ENCODE measurements at regions not wholly inside any gene's neighbourhood (a gene's known extent, or its start where the extent isn't known, plus 50 kb on each side); places are given as distances from the start of the nearest gene placed in this dataset.

GRCh38 chr4:89588421-89588820 is 248.5 kb downstream of the SNCA start:
- Histone ChIP-seq H3K9ac (ENCODE audit: control insufficient read depth, insufficient read depth, low read length) (no peak overlapping the region), H3K36me3 (ENCODE audit: control insufficient read depth in 2 of 2, insufficient read depth in 2 of 2, low read length in 1 of 2) (no peaks in the 10 kb centered on the region), H4K20me1 (ENCODE audit: control insufficient read depth, insufficient read depth) (no peaks in the 10 kb centered on the region), H2AFZ (ENCODE audit: control insufficient read depth, low read depth, low read length) (no peak overlapping the region), H3K4me2 (ENCODE audit: control insufficient read depth, insufficient read depth) (no peak overlapping the region), H3K79me2 (ENCODE audit: control insufficient read depth, insufficient read depth, low read length) (no peaks in the 10 kb centered on the region), H3K27ac (ENCODE audit: control insufficient read depth, insufficient read depth) (no peak overlapping the region), H3K4me3 (no peak overlapping the region), H3K4me1 (ENCODE audit: control insufficient read depth, insufficient read depth, low read length) (no peaks in the 10 kb centered on the region), H3K27me3 (replicated peaks in 1 of 2; ENCODE audit: control insufficient read depth in 2 of 2, insufficient read depth in 2 of 2, low read length in 1 of 2) (no peaks in the 10 kb centered on the region), H3K9me3 (replicated peaks; ENCODE audit: control insufficient read depth, insufficient read depth, low read length) (no peaks in the 10 kb centered on the region)
- no peak for FAIRE-seq
- RAD21 ChIA-PET (ENCODE audit: unreplicated experiment) = no interaction called here
- 42% methylated on average over 1 of the region's 1 CpG for WGBS (ENCODE audit: insufficient coverage, insufficient replicate concordance, low lambda C conversion rate, missing lambda C conversion rate)
- SMC1A ChIA-PET (ENCODE audit: uncharacterized antibody, unreplicated experiment) = no interaction called here
- no peak for DNase-seq (ENCODE audit: low read depth, low spot score)
- intact Hi-C loops (cut with micrococcal nuclease; ENCODE audit: unreplicated experiment) = no loop called here
- ATAC-seq = no peak
- in situ Hi-C loops (cut with MboI) = no loop called here
- CTCF ChIA-PET = interaction anchor here (1.4 kb wide), 1 partner anchor 15 kb away, joined by 3 read pairs; no protein-coding TSS in a partner anchor
- BruUV-seq (replicated peaks) = no TSS peak
- POLR2A ChIA-PET = no interaction called here
- TF ChIP-seq WRNIP1 (IDR thresholded peaks at IDR 0.05; ENCODE audit: borderline replicate concordance, low read depth, low read length) (no peak), ZBTB11 (CRISPR knock-in tag; IDR thresholded peaks at IDR 0.05) (no peak), GATAD2B (conservative IDR thresholded peaks at IDR 0.05; ENCODE audit: low read depth) (no peak), ZNF274 (IDR thresholded peaks at IDR 0.05; ENCODE audit: insufficient read depth, insufficient read length) (no peak), DPF2 (IDR thresholded peaks at IDR 0.05) (no peak), MYC (IDR thresholded peaks at IDR 0.05; ENCODE audit: insufficient read depth, insufficient read length, insufficient replicate concordance, low read length, severe bottlenecking) (no peak), NR2C2 (IDR thresholded peaks at IDR 0.05; ENCODE audit: borderline replicate concordance, control insufficient read depth, insufficient read length, low read depth) (no peak), LARP7 (IDR thresholded peaks at IDR 0.05) (no peak), KAT2A (conservative IDR thresholded peaks at IDR 0.05; ENCODE audit: control insufficient read depth, low read depth, low read length) (no peak), ZNF687 (IDR thresholded peaks at IDR 0.05) (no peak), MTA2 (IDR thresholded peaks at IDR 0.05; ENCODE audit: low read depth) (no peak), TCF12 (IDR thresholded peaks at IDR 0.05; ENCODE audit: low read depth, low read length) (no peak), SPI1 (IDR thresholded peaks at IDR 0.05; ENCODE audit: borderline replicate concordance, insufficient read depth, low read depth, low read length) (no peak), SUPT20H (IDR thresholded peaks at IDR 0.05; ENCODE audit: borderline replicate concordance, control insufficient read depth, low read depth, low read length) (no peak), BACH1 (IDR thresholded peaks at IDR 0.05; ENCODE audit: borderline replicate concordance) (no peak), STAT3 (IDR thresholded peaks at IDR 0.05; ENCODE audit: low read depth, low read length) (no peak), JUND (IDR thresholded peaks at IDR 0.05; ENCODE audit: low read depth, low read length) (no peak)
